A673 (cell line): ENCODE measurements at regions not wholly inside any gene's neighbourhood (a gene's known extent, or its start where the extent isn't known, plus 50 kb on each side); places are given as distances from the start of the nearest gene placed in this dataset.

Source experiments
- EZH2 ChIP-seq: fragments of 200-600 bp; sonication (generic); IDR thresholded peaks from 2 replicates; pipeline ENCODE4 v1.6.1; 2017; ENCODE audit warnings: borderline replicate concordance, low read depth, mild to moderate bottlenecking, mixed read lengths, antibody characterized with exemption, low read length; ENCODE audit not compliant: poor library complexity, severe bottlenecking
- TF ChIP-seq, protein P1 (sequence below): fragments of 300-800, 200-600 bp; sonication (generic); conservative IDR thresholded peaks from 2 replicates; pipeline ENCODE4 v1.5.1; 2017; ENCODE audit warnings: low read depth, mild to moderate bottlenecking, antibody characterized with exemption, low read length, moderate library complexity, mixed read lengths

DNA sequence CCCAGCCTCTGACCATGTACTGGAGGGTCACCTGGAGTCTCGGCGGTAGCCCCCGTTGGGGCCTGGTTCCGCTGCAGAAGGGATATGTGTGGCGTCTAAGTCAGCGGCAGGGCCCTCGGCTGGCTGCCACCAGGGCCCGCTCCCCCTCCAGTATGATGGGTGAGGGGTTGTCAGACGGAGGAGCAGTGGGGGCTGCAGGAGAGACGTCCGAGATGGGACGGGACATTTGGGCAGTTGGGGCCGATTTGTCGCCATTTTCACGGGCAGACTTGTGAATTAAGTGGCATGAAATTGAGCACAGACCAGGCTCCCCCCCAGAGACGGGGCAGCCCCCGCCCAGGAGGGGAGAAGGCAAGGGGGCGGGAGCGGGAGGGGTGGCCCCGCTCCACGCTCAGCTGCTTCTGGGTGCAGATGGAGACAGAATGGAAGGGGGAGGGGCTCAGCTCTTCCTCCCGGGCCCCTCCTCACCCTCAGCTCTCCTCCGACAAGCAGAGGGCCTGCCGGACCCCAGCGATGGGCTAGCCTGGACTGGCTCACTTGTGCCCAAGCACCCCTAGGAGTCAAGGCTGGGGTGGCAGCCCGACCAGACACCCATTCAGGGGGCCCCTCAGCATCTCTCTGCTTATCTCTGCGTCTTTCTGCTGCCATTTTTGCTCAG, 52.7 kb upstream of the LHX1 start:
- TF ChIP-seq, protein P1, sequence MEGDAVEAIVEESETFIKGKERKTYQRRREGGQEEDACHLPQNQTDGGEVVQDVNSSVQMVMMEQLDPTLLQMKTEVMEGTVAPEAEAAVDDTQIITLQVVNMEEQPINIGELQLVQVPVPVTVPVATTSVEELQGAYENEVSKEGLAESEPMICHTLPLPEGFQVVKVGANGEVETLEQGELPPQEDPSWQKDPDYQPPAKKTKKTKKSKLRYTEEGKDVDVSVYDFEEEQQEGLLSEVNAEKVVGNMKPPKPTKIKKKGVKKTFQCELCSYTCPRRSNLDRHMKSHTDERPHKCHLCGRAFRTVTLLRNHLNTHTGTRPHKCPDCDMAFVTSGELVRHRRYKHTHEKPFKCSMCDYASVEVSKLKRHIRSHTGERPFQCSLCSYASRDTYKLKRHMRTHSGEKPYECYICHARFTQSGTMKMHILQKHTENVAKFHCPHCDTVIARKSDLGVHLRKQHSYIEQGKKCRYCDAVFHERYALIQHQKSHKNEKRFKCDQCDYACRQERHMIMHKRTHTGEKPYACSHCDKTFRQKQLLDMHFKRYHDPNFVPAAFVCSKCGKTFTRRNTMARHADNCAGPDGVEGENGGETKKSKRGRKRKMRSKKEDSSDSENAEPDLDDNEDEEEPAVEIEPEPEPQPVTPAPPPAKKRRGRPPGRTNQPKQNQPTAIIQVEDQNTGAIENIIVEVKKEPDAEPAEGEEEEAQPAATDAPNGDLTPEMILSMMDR: no peak
- TF ChIP-seq EZH2: no peak
